ENCODE measurements at regions not wholly inside any gene's neighbourhood (a gene's known extent, or its start where the extent isn't known, plus 50 kb on each side); places are given as distances from the start of the nearest gene placed in this dataset.

DNA sequence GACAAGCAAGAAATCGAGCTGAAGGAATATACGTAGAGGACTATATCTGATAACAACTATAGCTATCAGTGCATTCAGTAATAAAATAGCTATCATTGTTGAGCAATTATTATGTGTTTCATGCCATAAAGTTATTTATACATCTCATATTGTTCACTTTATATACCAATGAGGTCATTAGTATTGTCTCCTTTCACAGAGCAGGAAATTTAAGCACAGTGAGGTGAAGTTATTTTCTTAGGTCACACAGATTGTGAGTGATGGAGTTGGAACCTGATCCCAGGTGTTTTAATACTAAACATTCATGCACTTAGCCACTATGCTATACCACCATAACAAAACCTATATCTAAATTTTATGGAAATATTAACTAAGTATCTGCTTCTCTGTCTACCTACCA is 180.5 kb upstream of the DPYD start:
- DNase-seq (no peak), ATAC-seq (no peak)
- TF ChIP-seq, protein P1, sequence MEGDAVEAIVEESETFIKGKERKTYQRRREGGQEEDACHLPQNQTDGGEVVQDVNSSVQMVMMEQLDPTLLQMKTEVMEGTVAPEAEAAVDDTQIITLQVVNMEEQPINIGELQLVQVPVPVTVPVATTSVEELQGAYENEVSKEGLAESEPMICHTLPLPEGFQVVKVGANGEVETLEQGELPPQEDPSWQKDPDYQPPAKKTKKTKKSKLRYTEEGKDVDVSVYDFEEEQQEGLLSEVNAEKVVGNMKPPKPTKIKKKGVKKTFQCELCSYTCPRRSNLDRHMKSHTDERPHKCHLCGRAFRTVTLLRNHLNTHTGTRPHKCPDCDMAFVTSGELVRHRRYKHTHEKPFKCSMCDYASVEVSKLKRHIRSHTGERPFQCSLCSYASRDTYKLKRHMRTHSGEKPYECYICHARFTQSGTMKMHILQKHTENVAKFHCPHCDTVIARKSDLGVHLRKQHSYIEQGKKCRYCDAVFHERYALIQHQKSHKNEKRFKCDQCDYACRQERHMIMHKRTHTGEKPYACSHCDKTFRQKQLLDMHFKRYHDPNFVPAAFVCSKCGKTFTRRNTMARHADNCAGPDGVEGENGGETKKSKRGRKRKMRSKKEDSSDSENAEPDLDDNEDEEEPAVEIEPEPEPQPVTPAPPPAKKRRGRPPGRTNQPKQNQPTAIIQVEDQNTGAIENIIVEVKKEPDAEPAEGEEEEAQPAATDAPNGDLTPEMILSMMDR (IDR thresholded peaks at IDR 0.05) = no peak
- no peak for TF ChIP-seq POLR2A (IDR thresholded peaks at IDR 0.05)
- H3K27me3 ChIP-seq = no peaks in the 10 kb centered on the region
- no peak overlapping the region for H3K27ac ChIP-seq
- no peaks in the 10 kb centered on the region for H3K4me1 ChIP-seq
- H3K4me3 ChIP-seq = no peak overlapping the region
- WGBS (ENCODE audit: insufficient coverage, low coverage, low lambda C conversion rate, missing lambda C conversion rate) = 75% methylated on average over 2 of the region's 2 CpGs
- H3K9me3 ChIP-seq = no peaks in the 10 kb centered on the region
- intact Hi-C loops (cut with DNase I) = no loop called here
- no peaks in the 10 kb centered on the region for H3K36me3 ChIP-seq

DNA sequence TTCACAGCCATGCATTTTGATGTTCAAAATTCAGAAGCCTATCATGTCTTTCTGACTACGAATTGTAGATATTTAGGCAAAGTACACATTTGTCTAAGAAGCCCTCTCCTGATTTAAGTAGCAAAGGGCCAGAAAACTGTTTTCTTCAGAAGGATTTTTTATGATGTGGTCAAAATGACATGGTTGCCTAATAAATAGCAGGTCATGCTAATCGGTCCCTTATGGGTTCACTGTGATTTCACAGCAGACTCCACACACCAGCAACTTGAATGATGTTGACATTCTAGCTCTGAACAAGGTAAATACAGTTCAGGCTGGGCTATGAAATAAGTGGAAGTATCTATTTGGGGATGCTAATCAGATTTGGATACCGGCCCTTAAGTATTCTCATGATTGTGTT is 178.7 kb upstream of the DPYD start:
- DNase-seq = no peak
- Histone ChIP-seq H3K4me3 (no peak overlapping the region), H3K27ac (no peak overlapping the region), H3K4me1 (no peaks in the 10 kb centered on the region), H3K27me3 (no peaks in the 10 kb centered on the region), H3K9me3 (no peaks in the 10 kb centered on the region), H3K36me3 (no peaks in the 10 kb centered on the region)
- intact Hi-C loops (cut with DNase I) = no loop called here
- TF ChIP-seq POLR2A (IDR thresholded peaks at IDR 0.05) = no peak
- TF ChIP-seq, protein P1 (IDR thresholded peaks at IDR 0.05) = no peak
- 51% methylated on average over 3 of the region's 3 CpGs for WGBS (ENCODE audit: insufficient coverage, low coverage, low lambda C conversion rate, missing lambda C conversion rate)
- ATAC-seq = no peak

DNA sequence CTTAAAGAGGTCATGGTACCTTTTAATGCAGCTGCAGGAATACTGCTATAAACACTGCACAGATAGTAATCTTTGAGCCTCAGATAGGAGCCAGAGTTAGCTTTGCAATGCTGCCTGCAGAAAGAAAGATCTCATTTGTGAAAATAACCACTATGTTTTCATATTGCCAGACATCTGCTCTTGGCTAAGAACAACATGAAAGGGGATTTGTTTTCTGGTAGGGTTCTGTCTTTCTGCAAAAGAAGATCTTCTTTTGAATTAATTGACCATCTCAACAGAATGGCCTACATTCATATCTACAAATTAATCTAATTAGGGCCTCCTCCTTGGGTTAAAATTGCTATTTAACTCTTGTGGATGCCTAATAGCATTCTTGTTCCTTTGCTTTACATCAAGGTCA is 177.6 kb upstream of the DPYD start:
- Histone ChIP-seq H3K4me3 (no peak overlapping the region), H3K27me3 (no peaks in the 10 kb centered on the region), H3K36me3 (no peaks in the 10 kb centered on the region), H3K27ac (no peak overlapping the region), H3K9me3 (no peaks in the 10 kb centered on the region), H3K4me1 (no peaks in the 10 kb centered on the region)
- intact Hi-C loops (cut with DNase I) = no loop called here
- TF ChIP-seq, protein P1 (IDR thresholded peaks at IDR 0.05) = no peak
- TF ChIP-seq POLR2A (IDR thresholded peaks at IDR 0.05) = no peak
- DNase-seq = no peak
- no peak for ATAC-seq

DNA sequence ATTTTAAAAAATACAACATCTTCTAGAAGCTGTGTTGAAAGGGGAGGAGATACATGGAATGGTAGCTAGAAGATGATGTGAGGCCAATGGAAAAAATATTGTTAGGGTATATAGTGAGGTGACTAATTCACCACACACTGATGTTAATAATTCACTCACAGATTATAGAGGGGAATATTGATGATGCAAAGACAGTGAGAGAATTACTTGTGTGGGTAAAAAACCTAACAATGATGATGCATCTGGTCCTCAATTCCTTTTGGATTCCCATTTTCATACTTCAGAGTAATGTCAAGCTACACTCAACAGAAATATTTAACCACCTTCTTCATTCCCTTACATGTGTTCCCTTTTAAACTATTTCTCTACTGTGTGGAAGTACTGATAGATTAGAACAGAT is 169.5 kb upstream of the DPYD start:
- Histone ChIP-seq H3K36me3 (no peaks in the 10 kb centered on the region), H3K27ac (no peak overlapping the region), H3K4me3 (no peak overlapping the region), H3K9me3 (no peaks in the 10 kb centered on the region), H3K27me3 (no peaks in the 10 kb centered on the region), H3K4me1 (no peaks in the 10 kb centered on the region)
- intact Hi-C loops (cut with DNase I) = no loop called here
- ATAC-seq (no peak), DNase-seq (no peak)
- no peak for TF ChIP-seq POLR2A (IDR thresholded peaks at IDR 0.05)
- TF ChIP-seq, protein P1 (IDR thresholded peaks at IDR 0.05) = no peak

DNA sequence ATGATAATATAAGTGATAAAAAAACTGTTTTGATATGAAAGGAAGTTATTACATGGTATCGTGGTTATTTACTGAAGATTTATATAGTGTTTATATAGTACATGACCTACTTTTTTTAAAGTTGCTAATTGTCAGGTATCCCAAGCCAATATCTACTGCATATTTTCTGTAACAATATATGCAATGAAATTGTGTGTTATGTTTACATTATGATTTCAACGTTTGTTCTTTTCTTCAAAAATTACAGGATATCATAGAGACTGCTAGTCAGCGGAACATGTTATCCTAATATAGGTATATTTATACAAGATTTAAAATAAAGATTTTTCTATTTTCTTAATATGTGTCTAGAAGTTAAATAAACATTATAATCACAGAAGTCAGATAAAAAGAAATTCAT is 167.5 kb upstream of the DPYD start:
- Histone ChIP-seq H3K9me3 (no peaks in the 10 kb centered on the region), H3K36me3 (no peaks in the 10 kb centered on the region), H3K4me3 (no peak overlapping the region), H3K27ac (no peak overlapping the region), H3K27me3 (no peaks in the 10 kb centered on the region), H3K4me1 (no peaks in the 10 kb centered on the region)
- TF ChIP-seq, protein P1 (IDR thresholded peaks at IDR 0.05) = no peak
- TF ChIP-seq POLR2A (IDR thresholded peaks at IDR 0.05) = no peak
- 75% methylated on average over 3 of the region's 3 CpGs for WGBS (ENCODE audit: insufficient coverage, low coverage, low lambda C conversion rate, missing lambda C conversion rate)
- intact Hi-C loops (cut with DNase I) = no loop called here
- no peak for ATAC-seq
- DNase-seq = no peak
